Body of pancreas (tissue), 4 donors: ENCODE measurements at regions not wholly inside any gene's neighbourhood (a gene's known extent, or its start where the extent isn't known, plus 50 kb on each side); places are given as distances from the start of the nearest gene placed in this dataset.

Source experiments
- ATAC-seq: fragments of 150-250 bp; one replicate; pipeline ENCODE4 v1.9.1; 2016
- DNase-seq, 4 donors: peaks; one replicate each; pipeline ENCODE4 v3.0.0-alpha.2; 2019
- H3K27ac ChIP-seq, 4 donors: fragments of 200-600 bp; sonication (generic); 1 replicate in 3 of 4; 2 replicates in 1 of 4; pipeline versions ENCODE4 v1.5.1 to v1.6.1; 2016 to 2019; ENCODE audit warnings: mild to moderate bottlenecking in 1 of 4, mixed read lengths in 1 of 4, moderate library complexity in 1 of 4
- H3K27me3 ChIP-seq, 2 donors: fragments of 200-600 bp; sonication (generic); one replicate each; pipeline ENCODE4 v1.6.0; 2016; ENCODE audit warnings: mild to moderate bottlenecking in 1 of 2
- H3K36me3 ChIP-seq, 2 donors: fragments of 200-600 bp; sonication (generic); replicated peaks in 1 of 2; 2 replicates each; pipeline ENCODE4 v1.5.1; 2016; ENCODE audit warnings: low read depth in 2 of 2; ENCODE audit not compliant: insufficient read depth in 1 of 2
- H3K4me1 ChIP-seq: fragments of 200-600 bp; sonication (generic); one replicate; pipeline ENCODE4 v1.6.0; 2016
- H3K4me3 ChIP-seq, 2 donors: fragments of 200-600 bp; sonication (generic); 1 replicate in 1 of 2; 2 replicates in 1 of 2; pipeline ENCODE4 v1.5.1; 2016 to 2019
- H3K9me3 ChIP-seq, 3 donors: fragments of 200-600 bp; sonication (generic); 1 replicate in 2 of 3; 2 replicates in 1 of 3; pipeline ENCODE4 v1.5.1; 2016
- POLR2A ChIP-seq, 3 donors: fragments of 450-650 bp; IDR thresholded peaks; one replicate each; pipeline ENCODE4 v1.6.1; 2016; ENCODE audit warnings: antibody characterized with exemption in 3 of 3, mild to moderate bottlenecking in 2 of 3
- WGBS, 2 donors: methylation state at CpG; one replicate each; pipeline ENCODE4 v1.1.5; 2017; 5-methylcytosine and 5-hydroxymethylcytosine counted together
- intact Hi-C: fragments of 100-400 bp; cut with DNase I; formaldehyde crosslinking; loops from one replicate; pipeline ENCODE4 v1.15.1; 2023
- TF ChIP-seq, protein P1 (sequence below), 7 experiments: fragments of 450-650 bp in 4 of 7; fragments of 200-600 bp in 3 of 7; sonication (generic) in 3 of 7; IDR thresholded peaks; one replicate each; pipeline ENCODE4 v1.5.1; 2016 to 2019; ENCODE audit warnings: antibody characterized with exemption in 7 of 7

DNA sequence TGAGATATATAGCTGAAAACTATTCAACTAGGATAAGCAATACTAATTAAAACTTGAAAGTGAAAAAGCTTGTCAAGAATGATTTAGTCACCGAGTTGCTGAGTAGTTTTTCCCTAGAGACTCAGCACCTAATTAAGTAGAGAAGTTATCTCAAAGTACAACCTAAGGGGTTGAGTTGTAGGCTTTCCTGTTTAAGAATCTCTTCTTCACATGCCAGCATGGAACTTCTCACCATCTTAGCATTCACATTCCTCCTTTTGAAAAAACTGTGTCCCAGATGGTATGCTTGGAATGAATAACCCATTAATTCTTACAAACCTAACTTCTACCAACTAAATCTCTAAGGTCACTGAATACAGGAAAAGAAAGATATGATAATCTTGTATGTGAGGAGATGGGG, 303.3 kb upstream of the ZC3H12C start:
- no peaks in the 10 kb centered on the region for H3K9me3 ChIP-seq
- H3K36me3 ChIP-seq: no peaks in the 10 kb centered on the region
- H3K4me3 ChIP-seq: no peak overlapping the region
- H3K4me1 ChIP-seq: peaks cover 9% of the 10 kb centered on the region
- ATAC-seq (no peak), DNase-seq (no peak)
- intact Hi-C loops: no loop called here
- TF ChIP-seq, protein P1, sequence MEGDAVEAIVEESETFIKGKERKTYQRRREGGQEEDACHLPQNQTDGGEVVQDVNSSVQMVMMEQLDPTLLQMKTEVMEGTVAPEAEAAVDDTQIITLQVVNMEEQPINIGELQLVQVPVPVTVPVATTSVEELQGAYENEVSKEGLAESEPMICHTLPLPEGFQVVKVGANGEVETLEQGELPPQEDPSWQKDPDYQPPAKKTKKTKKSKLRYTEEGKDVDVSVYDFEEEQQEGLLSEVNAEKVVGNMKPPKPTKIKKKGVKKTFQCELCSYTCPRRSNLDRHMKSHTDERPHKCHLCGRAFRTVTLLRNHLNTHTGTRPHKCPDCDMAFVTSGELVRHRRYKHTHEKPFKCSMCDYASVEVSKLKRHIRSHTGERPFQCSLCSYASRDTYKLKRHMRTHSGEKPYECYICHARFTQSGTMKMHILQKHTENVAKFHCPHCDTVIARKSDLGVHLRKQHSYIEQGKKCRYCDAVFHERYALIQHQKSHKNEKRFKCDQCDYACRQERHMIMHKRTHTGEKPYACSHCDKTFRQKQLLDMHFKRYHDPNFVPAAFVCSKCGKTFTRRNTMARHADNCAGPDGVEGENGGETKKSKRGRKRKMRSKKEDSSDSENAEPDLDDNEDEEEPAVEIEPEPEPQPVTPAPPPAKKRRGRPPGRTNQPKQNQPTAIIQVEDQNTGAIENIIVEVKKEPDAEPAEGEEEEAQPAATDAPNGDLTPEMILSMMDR (IDR thresholded peaks at IDR 0.05): no peak
- no peak for TF ChIP-seq POLR2A (IDR thresholded peaks at IDR 0.05)
- H3K27ac ChIP-seq: no peak overlapping the region
- WGBS, 2 donors: 59 to 62% methylated on average over 1 of the region's 1 CpG
- H3K27me3 ChIP-seq: no peaks in the 10 kb centered on the region

DNA sequence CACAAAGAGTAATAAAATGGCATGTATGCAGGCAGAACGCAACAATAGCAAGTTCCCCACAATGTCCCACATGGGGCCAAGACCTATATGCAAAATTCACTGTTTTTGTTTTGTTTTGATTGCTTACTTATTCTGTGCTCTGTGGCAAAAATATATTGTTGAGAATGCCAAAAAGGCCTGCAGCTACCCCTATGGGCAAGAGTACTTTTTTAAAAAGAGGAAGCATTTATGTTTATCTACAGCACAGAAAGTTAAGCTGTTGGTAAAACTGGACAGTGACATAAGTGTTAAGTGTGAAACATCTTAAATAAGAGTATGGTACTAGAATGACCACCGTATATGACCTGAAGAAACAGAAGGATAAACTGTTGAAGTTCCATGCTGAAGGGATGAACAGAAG, 301.9 kb upstream of the ZC3H12C start:
- Histone ChIP-seq H3K4me3 (no peak overlapping the region), H3K9me3 (no peaks in the 10 kb centered on the region), H3K36me3 (no peaks in the 10 kb centered on the region), H3K4me1 (peaks cover 9% of the 10 kb centered on the region), H3K27me3 (no peaks in the 10 kb centered on the region), H3K27ac (no peak overlapping the region)
- ATAC-seq (no peak), DNase-seq (no peak)
- 54 to 81% methylated on average over 2 of the region's 2 CpGs for WGBS, 2 donors
- TF ChIP-seq, protein P1 (IDR thresholded peaks at IDR 0.05): no peak
- TF ChIP-seq POLR2A (IDR thresholded peaks at IDR 0.05): no peak
- intact Hi-C loops: no loop called here

DNA sequence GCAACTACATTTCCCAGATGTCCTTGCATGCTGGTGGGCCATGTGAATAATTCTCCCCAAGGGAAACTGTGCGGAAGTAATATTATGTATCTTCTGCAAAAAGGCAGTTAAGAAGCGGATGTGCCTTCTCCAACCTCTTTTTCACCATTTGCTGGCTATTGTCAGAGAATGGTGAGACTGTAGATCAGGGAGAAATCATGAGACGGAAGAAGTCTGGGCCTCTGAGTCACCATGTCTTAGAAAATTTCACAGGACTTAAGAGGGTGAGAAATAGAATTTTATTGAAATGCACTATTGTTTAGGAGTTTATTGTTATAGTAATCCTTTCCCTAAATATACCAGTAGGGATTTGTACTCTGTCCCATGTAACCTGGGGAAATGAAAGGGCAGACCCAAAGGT, 298.7 kb upstream of the ZC3H12C start:
- Histone ChIP-seq H3K27ac (peak overlapping the region; percentile 16 to 70 (median 66)), H3K4me1 (peaks cover 9% of the 10 kb centered on the region), H3K36me3 (no peaks in the 10 kb centered on the region), H3K27me3 (no peaks in the 10 kb centered on the region), H3K9me3 (no peaks in the 10 kb centered on the region), H3K4me3 (no peak overlapping the region)
- TF ChIP-seq, protein P1 (IDR thresholded peaks at IDR 0.05): no peak
- TF ChIP-seq POLR2A (IDR thresholded peaks at IDR 0.05): no peak
- 87 to 89% methylated on average over 3 of the region's 3 CpGs for WGBS, 2 donors
- DNase-seq (no peak), ATAC-seq (no peak)
- intact Hi-C loops: no loop called here

DNA sequence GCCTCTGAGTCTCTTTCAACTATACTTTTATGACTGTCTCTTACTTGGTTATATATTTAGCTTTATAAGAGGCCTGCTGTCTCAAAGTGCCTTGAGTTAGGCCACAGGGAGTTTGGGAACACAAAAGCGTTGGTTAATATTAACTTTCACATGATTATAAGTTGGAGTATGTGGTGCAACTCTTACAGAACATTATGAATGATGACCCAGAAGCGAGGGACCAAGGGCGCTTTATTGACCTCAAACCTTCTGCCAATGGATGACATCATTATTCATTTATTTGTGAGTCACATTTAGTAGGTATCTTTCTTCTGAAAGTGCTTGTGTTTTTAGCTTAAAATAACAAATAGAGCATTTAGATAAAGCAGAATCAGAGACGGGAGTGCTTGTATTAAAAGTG, 298.0 kb upstream of the ZC3H12C start:
- intact Hi-C loops: no loop called here
- 24 to 30% methylated on average over 4 of the region's 4 CpGs for WGBS, 2 donors

DNA sequence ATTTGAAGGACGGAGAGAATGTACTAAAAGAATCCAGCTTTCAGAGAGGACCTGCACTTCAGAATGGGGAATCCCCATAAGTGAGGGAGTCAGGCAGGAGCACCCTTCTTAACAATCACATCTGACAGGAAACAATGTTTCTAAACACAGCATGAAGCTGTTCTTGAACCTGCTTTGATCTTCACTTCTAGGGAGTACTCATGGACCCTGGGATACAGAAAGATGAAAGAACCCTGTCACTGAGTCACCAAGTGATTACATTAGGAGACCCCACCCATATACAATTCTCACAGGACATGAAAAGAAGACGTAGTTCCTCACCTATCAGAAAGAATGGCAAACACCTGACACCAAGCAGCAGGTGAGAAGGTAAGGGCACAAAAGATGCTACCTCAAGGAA, 296.9 kb upstream of the ZC3H12C start:
- Histone ChIP-seq H3K4me1 (peaks cover 9% of the 10 kb centered on the region), H3K4me3 (no peak overlapping the region), H3K36me3 (no peaks in the 10 kb centered on the region), H3K9me3 (no peaks in the 10 kb centered on the region), H3K27me3 (no peaks in the 10 kb centered on the region), H3K27ac (peak overlapping the region; percentile 35 to 70 (median 66))
- no peak for TF ChIP-seq POLR2A (IDR thresholded peaks at IDR 0.05)
- TF ChIP-seq, protein P1 (IDR thresholded peaks at IDR 0.05): no peak
- WGBS, 2 donors: 20 to 58% methylated on average over 2 of the region's 2 CpGs
- ATAC-seq: no peak
- intact Hi-C loops: no loop called here
- no peak for DNase-seq

More for the DNA sequence above, 298.0 kb upstream of the ZC3H12C start:
- H3K36me3 ChIP-seq: no peaks in the 10 kb centered on the region
- no peak overlapping the region for H3K4me3 ChIP-seq
- no peaks in the 10 kb centered on the region for H3K27me3 ChIP-seq
- peak overlapping the region; percentile 16 to 70 (median 66) for H3K27ac ChIP-seq
- H3K4me1 ChIP-seq: peaks cover 9% of the 10 kb centered on the region
- ATAC-seq (peak; percentile 94), DNase-seq (peak; percentile 22 to 51 (median 36))
- no peaks in the 10 kb centered on the region for H3K9me3 ChIP-seq
- TF ChIP-seq POLR2A (IDR thresholded peaks at IDR 0.05): no peak
- TF ChIP-seq, protein P1 (IDR thresholded peaks at IDR 0.05): no peak
